Immature natural killer cell (primary cell): ENCODE measurements at regions not wholly inside any gene's neighbourhood (a gene's known extent, or its start where the extent isn't known, plus 50 kb on each side); places are given as distances from the start of the nearest gene placed in this dataset.

Experiments
- DNase-seq, 3 donors: peaks; one replicate each; pipeline ENCODE4 v3.0.0; 2022; ENCODE audit warnings: mixed read lengths in 1 of 3
- H3K27ac Mint-ChIP-seq, 6 donors: one replicate each; pipeline ENCODE4 v1.8.0; 2020; ENCODE audit warnings: mixed read lengths in 6 of 6, mild to moderate bottlenecking in 5 of 6, inconsistent platforms in 4 of 6, moderate library complexity in 3 of 6
- H3K27me3 Mint-ChIP-seq, 3 donors: one replicate each; pipeline ENCODE4 v1.8.0; 2020 to 2021; ENCODE audit warnings: low read depth in 3 of 3, mild to moderate bottlenecking in 3 of 3, mixed read lengths in 3 of 3, moderate library complexity in 3 of 3, inconsistent platforms in 1 of 3
- H3K36me3 Mint-ChIP-seq, 3 donors: one replicate each; pipeline ENCODE4 v1.8.0; 2020; ENCODE audit warnings: mixed read lengths in 3 of 3, inconsistent platforms in 2 of 3, mild to moderate bottlenecking in 2 of 3
- H3K4me1 Mint-ChIP-seq, 2 donors: one replicate each; pipeline ENCODE4 v1.8.0; 2020; ENCODE audit warnings: inconsistent platforms in 2 of 2, mild to moderate bottlenecking in 2 of 2, mixed read lengths in 2 of 2, moderate library complexity in 1 of 2
- H3K4me3 Mint-ChIP-seq, 5 donors: one replicate each; pipeline ENCODE4 v1.8.0; 2020; ENCODE audit warnings: mild to moderate bottlenecking in 5 of 5, mixed read lengths in 5 of 5, inconsistent platforms in 3 of 5, moderate library complexity in 3 of 5
- H3K9me3 Mint-ChIP-seq, 6 donors: one replicate each; pipeline ENCODE4 v1.8.0; 2020; ENCODE audit warnings: mild to moderate bottlenecking in 6 of 6, mixed read lengths in 6 of 6, inconsistent platforms in 4 of 6, moderate library complexity in 3 of 6

- Mint-ChIP-seq H3K36me3 (peaks cover 0 to 5% (median 0%) of the 10 kb centered on the region in 3 donors), H3K9me3 (peaks cover 13 to 73% (median 26%) of the 10 kb centered on the region in 6 donors), H3K4me1 (no peaks in the 10 kb centered on the region), H3K4me3 (no peak overlapping the region), H3K27me3 (peaks cover 0 to 4% (median 1%) of the 10 kb centered on the region in 3 donors), H3K27ac (no peak overlapping the region)
- no peak for DNase-seq
Measured at GRCh38 chr5:120954255-120954654, 490.2 kb downstream of the PRR16 start.

DNA sequence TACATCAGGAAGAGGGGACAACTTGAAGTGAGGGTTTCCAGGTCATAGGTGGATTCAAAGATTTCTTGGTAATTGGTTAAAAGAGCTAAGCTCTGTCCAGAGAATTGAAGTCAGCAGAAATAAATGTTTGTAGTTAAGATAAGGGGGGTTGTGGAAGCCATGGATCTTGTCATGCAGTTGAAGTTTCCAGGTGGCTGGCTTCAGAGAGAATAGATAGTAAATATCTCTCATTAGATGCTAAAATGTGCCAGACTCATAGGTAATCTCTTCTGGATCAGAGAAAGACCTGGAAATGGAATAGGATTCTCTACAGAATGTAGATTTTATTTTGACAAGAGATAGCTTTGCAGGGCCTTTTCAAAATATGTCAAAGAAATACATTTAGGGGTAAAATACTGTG is 491.7 kb downstream of the PRR16 start:
- Mint-ChIP-seq H3K36me3 (peaks cover 0 to 5% (median 0%) of the 10 kb centered on the region in 3 donors), H3K4me1 (no peaks in the 10 kb centered on the region), H3K9me3 (peaks cover 8 to 73% (median 32%) of the 10 kb centered on the region in 6 donors), H3K27ac (no peak overlapping the region), H3K27me3 (peaks cover 0 to 4% (median 1%) of the 10 kb centered on the region in 3 donors), H3K4me3 (no peak overlapping the region)
- no peak for DNase-seq

DNA sequence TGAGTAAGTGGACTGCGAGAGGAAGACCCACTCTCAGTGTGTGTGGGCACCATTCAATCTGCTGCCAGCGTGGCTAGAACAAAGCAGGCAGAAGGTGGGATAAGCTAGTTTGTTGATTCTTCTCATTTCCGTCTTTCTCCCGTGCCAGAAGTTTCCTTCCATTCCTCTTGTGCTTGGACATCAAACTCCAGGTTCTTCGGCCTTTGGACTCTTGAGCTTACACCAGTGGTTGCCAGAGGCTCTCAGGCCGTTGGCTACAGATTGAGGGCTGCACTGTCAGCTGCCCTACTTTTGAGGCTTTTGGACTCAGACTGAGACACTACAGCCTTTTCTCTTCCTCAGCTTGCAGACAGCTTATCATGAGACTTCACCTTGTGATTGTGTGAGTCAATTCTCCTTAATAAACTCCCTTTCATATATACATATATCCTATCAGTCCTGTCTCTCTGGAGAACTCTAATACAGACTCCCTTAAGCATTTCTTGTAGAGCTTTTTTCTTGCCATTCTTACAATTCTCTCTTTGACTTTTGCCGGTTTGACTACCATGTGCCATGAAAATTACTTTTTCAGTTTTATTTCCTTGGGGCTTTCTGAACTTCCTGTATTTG is 494.9 kb downstream of the PRR16 start:
- peaks cover 0 to 2% (median 2%) of the 10 kb centered on the region in 3 donors for H3K27me3 Mint-ChIP-seq
- H3K4me1 Mint-ChIP-seq = no peaks in the 10 kb centered on the region
- DNase-seq = no peak
- H3K4me3 Mint-ChIP-seq = no peak overlapping the region
- no peaks in the 10 kb centered on the region for H3K36me3 Mint-ChIP-seq
- H3K9me3 Mint-ChIP-seq = peaks cover 2 to 54% (median 26%) of the 10 kb centered on the region in 6 donors
- no peak overlapping the region for H3K27ac Mint-ChIP-seq

GRCh38 chr5:120960510-120960909 is 496.4 kb downstream of the PRR16 start:
- Mint-ChIP-seq H3K4me3 (no peak overlapping the region), H3K27ac (no peak overlapping the region)

DNA sequence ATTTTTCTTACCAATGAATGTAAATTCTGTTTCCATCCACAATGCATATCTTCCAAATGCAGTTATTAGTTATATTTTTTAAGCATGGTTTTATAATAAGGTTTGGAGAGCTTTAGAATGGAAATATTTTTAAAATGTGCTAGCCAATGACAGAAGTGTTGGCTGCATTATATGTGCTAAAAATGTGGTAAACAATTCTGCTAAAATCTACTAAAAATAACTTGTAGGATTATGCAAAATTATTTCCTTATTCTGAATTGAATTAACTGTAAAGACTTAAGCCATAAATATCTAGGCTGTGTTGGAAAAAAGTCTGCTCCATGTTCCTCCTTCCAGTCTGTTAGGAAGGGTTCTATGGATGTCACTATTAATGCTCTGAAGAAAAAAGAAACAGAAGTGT is 503.3 kb downstream of the PRR16 start:
- peaks cover 0 to 23% (median 8%) of the 10 kb centered on the region in 6 donors for H3K9me3 Mint-ChIP-seq
- DNase-seq = no peak

More at GRCh38 chr5:120960510-120960909, 496.4 kb downstream of the PRR16 start:
- DNase-seq = no peak
- H3K4me1 Mint-ChIP-seq = no peaks in the 10 kb centered on the region
- H3K9me3 Mint-ChIP-seq = peaks cover 6 to 41% (median 25%) of the 10 kb centered on the region in 6 donors
- H3K36me3 Mint-ChIP-seq = no peaks in the 10 kb centered on the region
- peaks cover 0 to 2% (median 2%) of the 10 kb centered on the region in 3 donors for H3K27me3 Mint-ChIP-seq

GRCh38 chr5:120974690-120975089 is 510.6 kb downstream of the PRR16 start:
- Mint-ChIP-seq H3K36me3 (no peaks in the 10 kb centered on the region), H3K27me3 (peaks cover 0 to 2% (median 1%) of the 10 kb centered on the region in 3 donors), H3K4me1 (no peaks in the 10 kb centered on the region), H3K9me3 (peaks cover 8 to 55% (median 15%) of the 10 kb centered on the region in 6 donors), H3K27ac (no peak overlapping the region), H3K4me3 (no peak overlapping the region)
- DNase-seq = no peak

More for the DNA sequence above, 503.3 kb downstream of the PRR16 start:
- Mint-ChIP-seq H3K4me1 (no peaks in the 10 kb centered on the region), H3K4me3 (no peak overlapping the region), H3K27me3 (peaks cover 0 to 2% (median 2%) of the 10 kb centered on the region in 3 donors), H3K27ac (no peak overlapping the region), H3K36me3 (no peaks in the 10 kb centered on the region)

DNA sequence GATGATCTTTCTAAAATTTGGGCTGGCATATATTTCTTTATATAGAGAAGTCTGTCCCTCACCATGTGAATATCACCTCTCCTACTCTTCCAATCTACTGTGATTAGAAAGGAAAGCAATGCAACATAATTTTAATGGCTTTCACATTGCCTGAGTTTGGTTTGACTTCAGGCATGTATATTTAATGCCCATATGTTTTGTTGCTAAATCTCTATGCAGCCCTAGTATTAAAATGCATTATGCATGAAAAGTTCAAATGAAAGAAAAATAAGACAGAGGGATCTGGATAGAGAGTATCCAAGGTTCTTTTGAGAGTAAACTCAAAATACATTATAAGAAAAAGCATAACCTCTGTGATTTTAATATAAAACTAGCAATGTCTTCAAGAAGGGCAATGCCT is 518.3 kb downstream of the PRR16 start:
- H3K4me3 Mint-ChIP-seq = no peak overlapping the region
- H3K36me3 Mint-ChIP-seq = no peaks in the 10 kb centered on the region
- H3K9me3 Mint-ChIP-seq = peaks cover 5 to 38% (median 10%) of the 10 kb centered on the region in 6 donors
- no peaks in the 10 kb centered on the region for H3K4me1 Mint-ChIP-seq
- DNase-seq = no peak
- H3K27me3 Mint-ChIP-seq = peaks cover 0 to 3% (median 1%) of the 10 kb centered on the region in 3 donors
- no peak overlapping the region for H3K27ac Mint-ChIP-seq

- Mint-ChIP-seq H3K4me1 (no peaks in the 10 kb centered on the region), H3K27me3 (peaks cover 0 to 3% (median 0%) of the 10 kb centered on the region in 3 donors), H3K4me3 (no peak overlapping the region), H3K9me3 (peaks cover 0 to 24% (median 8%) of the 10 kb centered on the region in 6 donors), H3K27ac (no peak overlapping the region), H3K36me3 (no peaks in the 10 kb centered on the region)
- DNase-seq = no peak
Measured at GRCh38 chr5:120985526-120985925, 521.4 kb downstream of the PRR16 start.

- DNase-seq = no peak
- peaks cover 0 to 1% (median 0%) of the 10 kb centered on the region in 3 donors for H3K27me3 Mint-ChIP-seq
- H3K27ac Mint-ChIP-seq = no peak overlapping the region
- H3K9me3 Mint-ChIP-seq = peaks cover 1 to 28% (median 12%) of the 10 kb centered on the region in 6 donors
- no peaks in the 10 kb centered on the region for H3K4me1 Mint-ChIP-seq
- no peaks in the 10 kb centered on the region for H3K36me3 Mint-ChIP-seq
- H3K4me3 Mint-ChIP-seq = no peak overlapping the region
Measured at GRCh38 chr5:120988491-120988890, 524.4 kb downstream of the PRR16 start.

DNA sequence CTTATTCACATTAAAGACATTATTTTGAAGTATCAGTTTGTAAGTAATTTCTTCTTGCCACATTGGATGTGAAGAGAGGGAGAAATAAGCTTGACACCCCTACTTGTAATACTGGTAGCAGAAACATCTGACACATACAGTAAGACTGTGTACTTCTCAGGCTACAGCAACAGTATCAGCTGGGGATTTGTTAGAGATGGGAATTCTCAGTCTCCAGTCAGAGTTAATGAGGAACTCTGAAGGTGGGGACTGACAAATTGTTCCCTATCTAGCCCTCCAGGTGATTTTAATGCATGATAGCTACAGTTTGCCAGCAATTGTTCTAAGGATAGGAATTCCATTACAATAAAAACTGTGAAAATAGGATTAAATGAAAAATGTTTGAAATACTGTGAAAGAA is 524.8 kb downstream of the PRR16 start:
- H3K36me3 Mint-ChIP-seq = no peaks in the 10 kb centered on the region
- H3K9me3 Mint-ChIP-seq = peaks cover 1 to 28% (median 13%) of the 10 kb centered on the region in 6 donors
- no peak overlapping the region for H3K4me3 Mint-ChIP-seq
- no peak for DNase-seq
- no peaks in the 10 kb centered on the region for H3K4me1 Mint-ChIP-seq
- no peaks in the 10 kb centered on the region for H3K27me3 Mint-ChIP-seq
- no peak overlapping the region for H3K27ac Mint-ChIP-seq

- no peak overlapping the region for H3K27ac Mint-ChIP-seq
- no peak overlapping the region for H3K4me3 Mint-ChIP-seq
- no peaks in the 10 kb centered on the region for H3K27me3 Mint-ChIP-seq
- H3K9me3 Mint-ChIP-seq = peaks cover 1 to 15% (median 10%) of the 10 kb centered on the region in 6 donors
- H3K36me3 Mint-ChIP-seq = no peaks in the 10 kb centered on the region
- H3K4me1 Mint-ChIP-seq = no peaks in the 10 kb centered on the region
- no peak for DNase-seq
Measured at GRCh38 chr5:120991569-120991968, 527.5 kb downstream of the PRR16 start.

GRCh38 chr5:120994112-120994511 is 530.0 kb downstream of the PRR16 start:
- H3K9me3 Mint-ChIP-seq = peaks cover 1 to 21% (median 9%) of the 10 kb centered on the region in 6 donors
- H3K4me1 Mint-ChIP-seq = no peaks in the 10 kb centered on the region
- no peak overlapping the region for H3K4me3 Mint-ChIP-seq
- no peak overlapping the region for H3K27ac Mint-ChIP-seq
- no peak for DNase-seq
- no peaks in the 10 kb centered on the region for H3K36me3 Mint-ChIP-seq
- no peaks in the 10 kb centered on the region for H3K27me3 Mint-ChIP-seq

DNA sequence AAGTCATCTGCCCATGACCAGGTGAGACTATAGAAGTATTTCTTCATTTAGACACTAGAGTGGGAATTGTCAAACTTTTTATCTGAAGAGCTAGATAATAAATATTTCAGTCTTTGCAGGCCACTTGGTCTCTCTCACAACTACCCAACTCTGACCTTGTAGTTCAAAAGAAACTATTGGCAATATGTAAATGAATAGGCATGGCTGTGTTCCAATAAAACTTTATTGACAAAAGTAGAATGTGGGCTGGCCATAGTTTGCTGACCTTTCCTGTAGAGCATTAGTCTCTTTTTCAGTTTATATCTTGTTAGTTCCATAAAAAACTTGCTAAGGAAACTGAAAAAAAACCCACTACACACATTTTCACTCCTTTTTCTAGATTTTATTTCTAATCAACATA is 535.5 kb downstream of the PRR16 start:
- no peak overlapping the region for H3K27ac Mint-ChIP-seq
- H3K4me1 Mint-ChIP-seq = no peaks in the 10 kb centered on the region
- H3K9me3 Mint-ChIP-seq = peaks cover 0 to 18% (median 7%) of the 10 kb centered on the region in 6 donors
- no peak overlapping the region for H3K4me3 Mint-ChIP-seq
- no peaks in the 10 kb centered on the region for H3K36me3 Mint-ChIP-seq
- no peak for DNase-seq
- H3K27me3 Mint-ChIP-seq = no peaks in the 10 kb centered on the region

DNA sequence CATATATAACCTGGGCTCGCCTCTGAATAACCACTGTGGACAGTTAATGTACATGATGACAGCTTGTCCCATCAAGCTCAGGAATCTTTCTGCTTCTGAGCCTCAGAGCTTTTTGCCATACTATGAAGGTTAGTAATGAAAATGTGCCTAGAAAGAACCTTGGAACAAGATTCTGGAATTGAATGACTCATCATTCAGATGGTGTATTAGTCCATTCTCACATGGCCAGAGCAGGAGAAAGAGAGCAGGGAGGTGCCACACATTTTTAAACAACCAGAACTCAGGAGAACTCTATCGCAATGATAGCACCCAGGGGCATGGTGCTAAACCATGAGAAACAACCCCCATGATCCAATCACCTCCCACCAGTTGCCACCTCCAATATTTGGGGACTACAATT is 542.1 kb downstream of the PRR16 start:
- Mint-ChIP-seq H3K27me3 (no peaks in the 10 kb centered on the region), H3K36me3 (no peaks in the 10 kb centered on the region), H3K27ac (no peak overlapping the region), H3K9me3 (peaks cover 0 to 21% (median 5%) of the 10 kb centered on the region in 6 donors), H3K4me1 (no peaks in the 10 kb centered on the region), H3K4me3 (no peak overlapping the region)
- DNase-seq = no peak

- Mint-ChIP-seq H3K4me1 (no peaks in the 10 kb centered on the region), H3K4me3 (no peak overlapping the region), H3K9me3 (peaks cover 2 to 21% (median 5%) of the 10 kb centered on the region in 6 donors), H3K27ac (no peak overlapping the region), H3K27me3 (no peaks in the 10 kb centered on the region), H3K36me3 (no peaks in the 10 kb centered on the region)
- no peak for DNase-seq
Measured at GRCh38 chr5:121008041-121008440, 543.9 kb downstream of the PRR16 start.
